IPS-20b (cell line): ENCODE measurements at regions not wholly inside any gene's neighbourhood (a gene's known extent, or its start where the extent isn't known, plus 50 kb on each side); places are given as distances from the start of the nearest gene placed in this dataset.

Source experiments
- H3K27ac ChIP-seq: one replicate; pipeline ENCODE4 v1.5.1; 2013; ENCODE audit warnings: low read length
- H3K27me3 ChIP-seq: 2 replicates; pipeline ENCODE4 v1.6.1; 2013; ENCODE audit warnings: mild to moderate bottlenecking, low read length, inconsistent platforms; ENCODE audit not compliant: insufficient read depth
- H3K36me3 ChIP-seq: 2 replicates; pipeline ENCODE4 v1.6.1; 2013; ENCODE audit warnings: low read depth, mild to moderate bottlenecking, inconsistent platforms, low read length, moderate library complexity; ENCODE audit not compliant: insufficient read depth
- H3K4me1 ChIP-seq: 2 replicates; pipeline ENCODE4 v1.6.1; 2013; ENCODE audit warnings: mild to moderate bottlenecking, control low read depth, inconsistent platforms, low read length, moderate library complexity; ENCODE audit not compliant: insufficient read depth
- H3K4me3 ChIP-seq: 2 replicates; pipeline ENCODE4 v1.5.1; 2013; ENCODE audit warnings: mild to moderate bottlenecking, low read length, inconsistent platforms
- H3K9ac ChIP-seq: 2 replicates; pipeline ENCODE4 v1.6.1; 2013; ENCODE audit warnings: low read depth, mild to moderate bottlenecking, inconsistent platforms, low read length, moderate library complexity
- H3K9me3 ChIP-seq: 2 replicates; pipeline ENCODE4 v1.6.1; 2013; ENCODE audit warnings: mild to moderate bottlenecking, low read depth, low read length, inconsistent platforms; ENCODE audit not compliant: insufficient read depth

- no peak overlapping the region for H3K27ac ChIP-seq
- H3K27me3 ChIP-seq: peaks cover 5% of the 10 kb centered on the region; the same call in 1 of the 2 replicates
- H3K4me1 ChIP-seq: no peaks in the 10 kb centered on the region; the same call in 1 of the 2 replicates
- no peak overlapping the region for H3K9ac ChIP-seq
- H3K4me3 ChIP-seq: no peak overlapping the region
- H3K9me3 ChIP-seq: peaks cover 15% of the 10 kb centered on the region
- H3K36me3 ChIP-seq: no peaks in the 10 kb centered on the region
These were observed 424.6 kb downstream of the TSHZ3 start for GRCh38 chr19:30924670-30925069.

- Histone ChIP-seq H3K9ac (no peak overlapping the region), H3K36me3 (no peaks in the 10 kb centered on the region), H3K27me3 (peaks cover 5% of the 10 kb centered on the region; the same call in 1 of the 2 replicates), H3K27ac (no peak overlapping the region), H3K4me1 (no peaks in the 10 kb centered on the region; the same call in 1 of the 2 replicates), H3K9me3 (peaks cover 15% of the 10 kb centered on the region), H3K4me3 (no peak overlapping the region)
These were observed 425.1 kb downstream of the TSHZ3 start for GRCh38 chr19:30924069-30924636.

GRCh38 chr19:30923621-30924020 lies 425.6 kb downstream of the TSHZ3 start:
- peaks cover 5% of the 10 kb centered on the region; the same call in 1 of the 2 replicates for H3K27me3 ChIP-seq
- no peaks in the 10 kb centered on the region; the same call in 1 of the 2 replicates for H3K4me1 ChIP-seq
- no peak overlapping the region for H3K27ac ChIP-seq
- peaks cover 9% of the 10 kb centered on the region for H3K9me3 ChIP-seq
- no peak overlapping the region for H3K9ac ChIP-seq
- H3K36me3 ChIP-seq: no peaks in the 10 kb centered on the region
- no peak overlapping the region for H3K4me3 ChIP-seq

- Histone ChIP-seq H3K4me1 (no peaks in the 10 kb centered on the region; the same call in 1 of the 2 replicates), H3K9me3 (0 out of 2 replicates have a peak, but pooled peaks cover 4% of the 10 kb centered on the region)
These were observed 426.1 kb downstream of the TSHZ3 start for GRCh38 chr19:30923096-30923495.

GRCh38 chr19:30920222-30920621 lies 429.0 kb downstream of the TSHZ3 start:
- Histone ChIP-seq H3K27ac (no peak overlapping the region), H3K27me3 (peaks cover 5% of the 10 kb centered on the region; the same call in 1 of the 2 replicates), H3K4me3 (no peak overlapping the region), H3K36me3 (no peaks in the 10 kb centered on the region), H3K4me1 (peaks cover under 1% of the 10 kb centered on the region; the same call in 1 of the 2 replicates), H3K9me3 (no peaks in the 10 kb centered on the region), H3K9ac (no peak overlapping the region)

More at GRCh38 chr19:30923096-30923495, 426.1 kb downstream of the TSHZ3 start:
- Histone ChIP-seq H3K27ac (no peak overlapping the region), H3K36me3 (no peaks in the 10 kb centered on the region), H3K4me3 (no peak overlapping the region), H3K9ac (no peak overlapping the region), H3K27me3 (peaks cover 5% of the 10 kb centered on the region; the same call in 1 of the 2 replicates)

- H3K36me3 ChIP-seq: no peaks in the 10 kb centered on the region
- no peak overlapping the region for H3K4me3 ChIP-seq
- H3K4me1 ChIP-seq: peaks cover 3% of the 10 kb centered on the region; the same call in 1 of the 2 replicates
- H3K27ac ChIP-seq: no peak overlapping the region
- H3K27me3 ChIP-seq: peaks cover 5% of the 10 kb centered on the region; the same call in 1 of the 2 replicates
- H3K9me3 ChIP-seq: no peaks in the 10 kb centered on the region
- no peak overlapping the region for H3K9ac ChIP-seq
These were observed 429.5 kb downstream of the TSHZ3 start for GRCh38 chr19:30919737-30920136.

- no peaks in the 10 kb centered on the region for H3K9me3 ChIP-seq
- H3K27me3 ChIP-seq: no peaks in the 10 kb centered on the region
- no peak overlapping the region for H3K4me3 ChIP-seq
- H3K27ac ChIP-seq: no peak overlapping the region
- no peak overlapping the region for H3K9ac ChIP-seq
- no peaks in the 10 kb centered on the region for H3K36me3 ChIP-seq
- peaks cover 7% of the 10 kb centered on the region; the same call in 1 of the 2 replicates for H3K4me1 ChIP-seq
These were observed 433.0 kb downstream of the TSHZ3 start for GRCh38 chr19:30916238-30916637.

- H3K36me3 ChIP-seq: no peaks in the 10 kb centered on the region
- H3K4me1 ChIP-seq: peaks cover 8% of the 10 kb centered on the region; the same call in 1 of the 2 replicates
- no peak overlapping the region for H3K9ac ChIP-seq
- no peaks in the 10 kb centered on the region for H3K9me3 ChIP-seq
- H3K27ac ChIP-seq: no peak overlapping the region
- H3K27me3 ChIP-seq: no peaks in the 10 kb centered on the region
- no peak overlapping the region for H3K4me3 ChIP-seq
These were observed 437.7 kb downstream of the TSHZ3 start for GRCh38 chr19:30911491-30911890.

GRCh38 chr19:30910485-30911240 lies 438.6 kb downstream of the TSHZ3 start:
- no peak overlapping the region for H3K4me3 ChIP-seq
- no peaks in the 10 kb centered on the region for H3K36me3 ChIP-seq
- no peak overlapping the region for H3K27ac ChIP-seq
- no peaks in the 10 kb centered on the region for H3K9me3 ChIP-seq
- H3K9ac ChIP-seq: no peak overlapping the region
- H3K27me3 ChIP-seq: no peaks in the 10 kb centered on the region
- H3K4me1 ChIP-seq: peaks cover 8% of the 10 kb centered on the region; the same call in 1 of the 2 replicates

- H3K4me1 ChIP-seq: peaks cover 5% of the 10 kb centered on the region; the same call in 1 of the 2 replicates
- H3K9me3 ChIP-seq: no peaks in the 10 kb centered on the region
- no peak overlapping the region for H3K9ac ChIP-seq
- H3K36me3 ChIP-seq: no peaks in the 10 kb centered on the region
- H3K4me3 ChIP-seq: no peak overlapping the region
- H3K27me3 ChIP-seq: no peaks in the 10 kb centered on the region
- no peak overlapping the region for H3K27ac ChIP-seq
These were observed 440.0 kb downstream of the TSHZ3 start for GRCh38 chr19:30909216-30909615.

- Histone ChIP-seq H3K36me3 (no peaks in the 10 kb centered on the region), H3K9me3 (no peaks in the 10 kb centered on the region), H3K4me1 (peaks cover 5% of the 10 kb centered on the region; the same call in 1 of the 2 replicates), H3K27ac (no peak overlapping the region), H3K27me3 (no peaks in the 10 kb centered on the region), H3K4me3 (no peak overlapping the region), H3K9ac (no peak overlapping the region)
These were observed 440.9 kb downstream of the TSHZ3 start for GRCh38 chr19:30908262-30908771.
